Nephron (organoid): ENCODE measurements at regions not wholly inside any gene's neighbourhood (a gene's known extent, or its start where the extent isn't known, plus 50 kb on each side); places are given as distances from the start of the nearest gene placed in this dataset.

ENCODE experiments used
- H3K27ac Mint-ChIP-seq, 3 experiments: 2 replicates each; pipeline ENCODE4 v1.8.0; 2020; ENCODE audit warnings: mixed read lengths in 3 of 3, mild to moderate bottlenecking in 2 of 3, moderate library complexity in 1 of 3
- H3K27me3 Mint-ChIP-seq: 2 replicates; pipeline ENCODE4 v1.8.0; 2021; ENCODE audit warnings: low read depth, mild to moderate bottlenecking, moderate library complexity, mixed read lengths
- H3K36me3 Mint-ChIP-seq: 2 replicates; pipeline ENCODE4 v1.8.0; 2020; ENCODE audit warnings: low read depth, mixed read lengths
- H3K4me1 Mint-ChIP-seq: 2 replicates; pipeline ENCODE4 v1.8.0; 2020; ENCODE audit warnings: mixed read lengths
- H3K4me3 Mint-ChIP-seq, 3 experiments: 2 replicates each; pipeline ENCODE4 v1.8.0; 2020; ENCODE audit warnings: mild to moderate bottlenecking in 3 of 3, mixed read lengths in 3 of 3, moderate library complexity in 2 of 3
- H3K9me3 Mint-ChIP-seq: 2 replicates; pipeline ENCODE4 v1.8.0; 2020; ENCODE audit warnings: mixed read lengths
- TF ChIP-seq, protein P1 (sequence below), 3 experiments: fragments of 200-600 bp; sonication (generic); IDR thresholded peaks; one replicate each; pipeline ENCODE4 v1.5.0; 2021; ENCODE audit warnings: antibody characterized with exemption in 3 of 3; ENCODE audit not compliant: unreplicated experiment in 3 of 3

DNA sequence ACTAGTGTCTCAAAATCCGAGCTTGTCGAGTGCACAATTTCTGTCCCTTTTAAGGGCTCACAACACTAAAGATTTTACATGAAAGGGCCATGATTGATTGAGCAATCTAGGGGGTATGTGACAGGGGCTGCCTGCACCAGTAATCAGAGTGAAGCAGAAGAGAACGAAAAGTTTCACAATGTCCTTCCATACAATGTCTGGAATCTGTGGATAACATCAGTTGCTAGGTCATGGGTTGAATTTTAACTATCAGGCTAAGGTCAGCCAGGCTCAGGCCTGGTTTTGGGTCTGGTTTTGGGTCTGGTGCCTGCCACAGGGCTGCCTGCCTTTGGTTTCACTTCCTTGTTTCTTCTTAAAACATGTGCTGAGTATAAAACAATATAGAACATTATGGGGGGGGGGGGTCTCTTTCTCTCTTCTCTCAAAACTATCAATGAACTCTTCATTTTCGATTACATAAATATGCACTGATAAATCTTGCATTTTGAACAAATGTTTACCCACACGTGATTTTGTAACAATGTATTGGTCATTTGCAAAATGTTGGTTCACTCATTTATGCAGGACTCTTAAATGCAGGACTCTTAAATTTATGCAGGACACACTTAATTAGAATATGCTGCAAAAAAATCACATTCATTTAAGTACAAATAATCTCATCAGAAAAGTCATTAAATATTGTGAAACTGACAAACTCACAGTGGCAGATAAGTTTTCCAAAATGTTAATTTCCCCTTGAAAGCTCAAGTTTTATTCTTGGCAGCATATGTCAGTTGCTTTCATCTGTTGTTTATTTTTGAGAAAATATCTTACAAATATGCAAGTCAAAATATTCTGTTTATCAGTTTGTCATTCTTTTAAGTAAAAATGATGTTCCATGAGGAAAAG lies 290.5 kb upstream of the KYNU start:
- H3K4me3 Mint-ChIP-seq: no peak overlapping the region
- TF ChIP-seq, protein P1, sequence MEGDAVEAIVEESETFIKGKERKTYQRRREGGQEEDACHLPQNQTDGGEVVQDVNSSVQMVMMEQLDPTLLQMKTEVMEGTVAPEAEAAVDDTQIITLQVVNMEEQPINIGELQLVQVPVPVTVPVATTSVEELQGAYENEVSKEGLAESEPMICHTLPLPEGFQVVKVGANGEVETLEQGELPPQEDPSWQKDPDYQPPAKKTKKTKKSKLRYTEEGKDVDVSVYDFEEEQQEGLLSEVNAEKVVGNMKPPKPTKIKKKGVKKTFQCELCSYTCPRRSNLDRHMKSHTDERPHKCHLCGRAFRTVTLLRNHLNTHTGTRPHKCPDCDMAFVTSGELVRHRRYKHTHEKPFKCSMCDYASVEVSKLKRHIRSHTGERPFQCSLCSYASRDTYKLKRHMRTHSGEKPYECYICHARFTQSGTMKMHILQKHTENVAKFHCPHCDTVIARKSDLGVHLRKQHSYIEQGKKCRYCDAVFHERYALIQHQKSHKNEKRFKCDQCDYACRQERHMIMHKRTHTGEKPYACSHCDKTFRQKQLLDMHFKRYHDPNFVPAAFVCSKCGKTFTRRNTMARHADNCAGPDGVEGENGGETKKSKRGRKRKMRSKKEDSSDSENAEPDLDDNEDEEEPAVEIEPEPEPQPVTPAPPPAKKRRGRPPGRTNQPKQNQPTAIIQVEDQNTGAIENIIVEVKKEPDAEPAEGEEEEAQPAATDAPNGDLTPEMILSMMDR (IDR thresholded peaks at IDR 0.05; ENCODE audit: unreplicated experiment in 3 of 3): no peak
- H3K27me3 Mint-ChIP-seq: no peaks in the 10 kb centered on the region
- H3K27ac Mint-ChIP-seq: peak overlapping the region in 1 of 3 experiments; percentile 32
- no peaks in the 10 kb centered on the region for H3K36me3 Mint-ChIP-seq
- H3K9me3 Mint-ChIP-seq: no peaks in the 10 kb centered on the region
- no peaks in the 10 kb centered on the region for H3K4me1 Mint-ChIP-seq

DNA sequence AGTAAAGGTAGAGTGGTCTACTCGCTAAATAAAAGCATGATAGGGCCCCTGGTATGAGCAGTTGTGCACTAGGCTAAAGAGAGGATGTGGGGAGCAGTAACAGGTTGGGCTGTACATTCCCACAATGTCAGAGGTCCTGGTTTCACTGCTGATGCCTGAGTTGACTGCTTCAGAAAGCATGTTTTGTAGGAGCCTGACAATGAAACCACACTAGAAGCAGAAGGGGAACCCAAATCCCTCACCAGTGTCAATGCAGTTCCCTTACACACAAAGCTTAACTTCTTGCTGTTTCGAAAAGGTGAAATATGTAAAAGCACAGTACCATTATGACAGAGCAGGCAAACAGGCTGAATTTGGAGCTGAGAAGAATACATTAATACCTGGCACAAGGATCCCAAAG lies 291.7 kb upstream of the KYNU start:
- Mint-ChIP-seq H3K36me3 (no peaks in the 10 kb centered on the region), H3K27me3 (no peaks in the 10 kb centered on the region), H3K27ac (no peak overlapping the region), H3K4me3 (no peak overlapping the region), H3K4me1 (no peaks in the 10 kb centered on the region), H3K9me3 (no peaks in the 10 kb centered on the region)
- TF ChIP-seq, protein P1 (IDR thresholded peaks at IDR 0.05; ENCODE audit: unreplicated experiment in 3 of 3): no peak

DNA sequence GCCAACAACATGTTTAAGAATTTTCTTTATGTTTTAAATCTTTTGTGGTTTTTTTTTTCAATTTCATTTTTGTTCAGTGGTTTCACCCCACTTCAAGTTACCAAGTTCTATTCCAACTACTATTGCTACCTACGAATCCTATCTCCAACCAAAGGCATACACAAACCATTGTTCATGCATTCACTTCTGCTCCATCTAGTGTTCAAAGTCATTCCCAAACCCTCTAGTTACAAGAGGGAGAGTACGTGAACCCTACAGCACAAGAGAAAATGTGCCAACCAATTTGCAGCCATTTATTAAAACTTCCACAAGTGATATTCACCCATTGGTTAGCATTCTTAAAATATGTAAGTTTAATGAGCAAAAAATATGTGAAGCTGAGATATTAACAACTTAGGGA lies 295.1 kb upstream of the KYNU start:
- no peak overlapping the region for H3K27ac Mint-ChIP-seq
- H3K4me3 Mint-ChIP-seq: no peak overlapping the region
- TF ChIP-seq, protein P1 (IDR thresholded peaks at IDR 0.05; ENCODE audit: unreplicated experiment in 3 of 3): no peak
- H3K4me1 Mint-ChIP-seq: no peaks in the 10 kb centered on the region
- no peaks in the 10 kb centered on the region for H3K9me3 Mint-ChIP-seq
- H3K36me3 Mint-ChIP-seq: no peaks in the 10 kb centered on the region
- no peaks in the 10 kb centered on the region for H3K27me3 Mint-ChIP-seq

DNA sequence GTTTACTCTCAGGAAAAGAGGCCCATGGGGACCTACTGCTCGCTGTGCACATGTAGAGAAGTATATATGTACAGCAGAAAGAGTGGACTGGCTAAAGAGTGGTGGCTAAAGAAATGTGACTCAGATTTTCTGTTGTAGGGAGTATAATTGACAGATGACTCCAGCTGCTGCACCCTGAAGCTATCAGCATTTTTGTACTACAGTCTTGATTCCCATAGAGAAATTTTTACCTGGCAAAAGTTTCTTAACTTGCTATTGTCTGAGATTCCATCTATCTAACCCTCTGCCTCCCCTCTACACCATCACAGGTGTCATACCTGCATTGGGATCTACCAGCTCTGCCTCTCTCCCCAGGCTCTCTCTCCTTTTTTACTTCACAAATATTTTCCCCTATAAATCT lies 296.0 kb upstream of the KYNU start:
- TF ChIP-seq, protein P1 (IDR thresholded peaks at IDR 0.05; ENCODE audit: unreplicated experiment in 3 of 3): no peak
- Mint-ChIP-seq H3K27ac (no peak overlapping the region), H3K4me3 (no peak overlapping the region), H3K27me3 (no peaks in the 10 kb centered on the region), H3K4me1 (no peaks in the 10 kb centered on the region), H3K36me3 (no peaks in the 10 kb centered on the region), H3K9me3 (no peaks in the 10 kb centered on the region)

DNA sequence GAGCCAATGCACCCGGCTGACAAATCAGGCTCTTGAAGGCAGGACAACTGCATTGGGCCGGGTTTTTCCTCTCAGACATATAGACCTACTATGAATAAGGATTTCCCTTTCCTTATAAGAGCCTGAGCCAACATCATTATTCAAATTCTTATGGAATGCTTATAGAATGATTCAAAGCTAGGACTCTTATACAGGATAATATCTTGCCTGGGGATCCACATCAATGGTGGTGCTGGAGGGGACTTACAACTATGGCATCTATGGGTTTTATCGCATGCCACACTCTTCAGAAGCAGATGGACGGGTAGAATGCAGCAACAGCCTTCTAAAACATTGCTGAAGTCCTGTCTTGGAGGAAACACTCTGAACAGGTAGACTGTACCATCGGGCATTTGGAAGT lies 296.8 kb upstream of the KYNU start:
- H3K4me3 Mint-ChIP-seq: no peak overlapping the region
- no peak overlapping the region for H3K27ac Mint-ChIP-seq
- H3K27me3 Mint-ChIP-seq: no peaks in the 10 kb centered on the region
- H3K9me3 Mint-ChIP-seq: no peaks in the 10 kb centered on the region
- no peaks in the 10 kb centered on the region for H3K4me1 Mint-ChIP-seq
- TF ChIP-seq, protein P1 (IDR thresholded peaks at IDR 0.05; ENCODE audit: unreplicated experiment in 3 of 3): no peak
- no peaks in the 10 kb centered on the region for H3K36me3 Mint-ChIP-seq

GRCh38 chr2:142575561-142575960 lies 301.9 kb upstream of the KYNU start:
- Mint-ChIP-seq H3K27ac (no peak overlapping the region), H3K36me3 (no peaks in the 10 kb centered on the region), H3K27me3 (no peaks in the 10 kb centered on the region), H3K9me3 (no peaks in the 10 kb centered on the region), H3K4me3 (no peak overlapping the region), H3K4me1 (no peaks in the 10 kb centered on the region)
- TF ChIP-seq, protein P1 (IDR thresholded peaks at IDR 0.05; ENCODE audit: unreplicated experiment in 3 of 3): no peak
